Karpas-422 (cell line): ENCODE measurements at regions not wholly inside any gene's neighbourhood (a gene's known extent, or its start where the extent isn't known, plus 50 kb on each side); places are given as distances from the start of the nearest gene placed in this dataset.

Experiments used
- DNase-seq: peaks from one replicate; pipeline ENCODE4 v3.0.0-alpha.2; 2015
- H2AFZ ChIP-seq: fragments of 200-600 bp; sonication (generic); 2 replicates; pipeline ENCODE4 v1.6.1; 2014; ENCODE audit warnings: antibody characterized with exemption, low read length, mixed read lengths
- H3K27ac ChIP-seq: fragments of 200-600 bp; sonication (generic); 2 replicates; pipeline ENCODE4 v1.5.1; 2014; ENCODE audit warnings: mild to moderate bottlenecking, low read length, moderate library complexity
- H3K27me3 ChIP-seq: fragments of 200-600 bp; sonication (generic); 2 replicates; pipeline ENCODE4 v1.6.1; 2014; ENCODE audit warnings: low read length, mixed read lengths
- H3K36me3 ChIP-seq: fragments of 200-600 bp; sonication (generic); 2 replicates; pipeline ENCODE4 v1.6.1; 2014; ENCODE audit warnings: low read length, mixed read lengths; ENCODE audit not compliant: insufficient read depth
- H3K4me1 ChIP-seq: fragments of 200-600 bp; sonication (generic); 2 replicates; pipeline ENCODE4 v1.6.1; 2014; ENCODE audit warnings: mild to moderate bottlenecking, low read length, mixed read lengths
- H3K4me2 ChIP-seq: fragments of 200-600 bp; sonication (generic); 2 replicates; pipeline ENCODE4 v1.6.1; 2014; ENCODE audit warnings: low read length, low read depth, mild to moderate bottlenecking; ENCODE audit not compliant: poor library complexity, severe bottlenecking
- H3K4me3 ChIP-seq: fragments of 200-600 bp; sonication (generic); 2 replicates; pipeline ENCODE4 v1.5.1; 2014; ENCODE audit warnings: mild to moderate bottlenecking, antibody characterized with exemption, low read length, mixed read lengths
- H3K79me2 ChIP-seq: fragments of 200-600 bp; sonication (generic); 2 replicates; pipeline ENCODE4 v1.6.1; 2014; ENCODE audit warnings: mild to moderate bottlenecking, low read length, mixed read lengths
- H3K9ac ChIP-seq: fragments of 200-600 bp; sonication (generic); 2 replicates; pipeline ENCODE4 v1.6.0; 2014; ENCODE audit warnings: low read length
- H3K9me2 ChIP-seq: fragments of 200-600 bp; sonication (generic), shearing (Covaris generic); replicated peaks from 2 replicates; pipeline ENCODE4 v1.6.0; 2014; ENCODE audit warnings: mild to moderate bottlenecking, low read length, moderate library complexity; ENCODE audit not compliant: insufficient read depth
- H3K9me3 ChIP-seq: fragments of 300-700, 200-600 bp; sonication (generic); 2 replicates; pipeline ENCODE4 v1.6.1; 2014; ENCODE audit warnings: low read length, mixed read lengths
- H4K20me1 ChIP-seq: fragments of 200-600 bp; sonication (generic); 2 replicates; pipeline ENCODE4 v1.6.1; 2014; ENCODE audit warnings: mild to moderate bottlenecking, antibody characterized with exemption, low read length, low read depth; ENCODE audit not compliant: insufficient read depth

- Histone ChIP-seq H3K27ac (no peak overlapping the region), H3K4me1 (no peaks in the 10 kb centered on the region), H3K9ac (no peak overlapping the region), H3K9me3 (no peaks in the 10 kb centered on the region; the same call in 1 of the 2 replicates), H2AFZ (no peak overlapping the region), H3K36me3 (no peaks in the 10 kb centered on the region), H4K20me1 (no peaks in the 10 kb centered on the region), H3K9me2 (no peaks in the 10 kb centered on the region), H3K27me3 (no peaks in the 10 kb centered on the region), H3K4me2 (no peak overlapping the region), H3K79me2 (no peaks in the 10 kb centered on the region), H3K4me3 (no peak overlapping the region)
- DNase-seq = no peak
These were observed 898.5 kb upstream of the SEMA6A start for GRCh38 chr5:117473165-117473564.

GRCh38 chr5:117463881-117464570, 889.4 kb upstream of the SEMA6A start:
- no peak for DNase-seq
- H3K27me3 ChIP-seq = no peaks in the 10 kb centered on the region
- no peak overlapping the region for H3K4me2 ChIP-seq
- no peaks in the 10 kb centered on the region for H3K9me3 ChIP-seq
- no peak overlapping the region for H3K4me3 ChIP-seq
- H3K9ac ChIP-seq = no peak overlapping the region
- no peak overlapping the region for H2AFZ ChIP-seq
- H4K20me1 ChIP-seq = no peaks in the 10 kb centered on the region
- no peaks in the 10 kb centered on the region for H3K79me2 ChIP-seq
- no peaks in the 10 kb centered on the region for H3K4me1 ChIP-seq
- H3K9me2 ChIP-seq = no peaks in the 10 kb centered on the region
- H3K36me3 ChIP-seq = no peaks in the 10 kb centered on the region
- no peak overlapping the region for H3K27ac ChIP-seq

GRCh38 chr5:117461966-117462365, 887.3 kb upstream of the SEMA6A start:
- Histone ChIP-seq H3K9me3 (no peaks in the 10 kb centered on the region), H3K79me2 (no peaks in the 10 kb centered on the region), H3K4me1 (no peaks in the 10 kb centered on the region), H3K9me2 (no peaks in the 10 kb centered on the region), H3K4me3 (no peak overlapping the region), H3K4me2 (no peak overlapping the region), H4K20me1 (no peaks in the 10 kb centered on the region), H3K27ac (no peak overlapping the region), H2AFZ (no peak overlapping the region), H3K27me3 (no peaks in the 10 kb centered on the region), H3K9ac (no peak overlapping the region), H3K36me3 (no peaks in the 10 kb centered on the region)
- no peak for DNase-seq

- no peak overlapping the region for H3K4me2 ChIP-seq
- no peaks in the 10 kb centered on the region for H3K9me2 ChIP-seq
- no peaks in the 10 kb centered on the region for H3K4me1 ChIP-seq
- no peaks in the 10 kb centered on the region for H3K27me3 ChIP-seq
- H3K36me3 ChIP-seq = no peaks in the 10 kb centered on the region
- H4K20me1 ChIP-seq = no peaks in the 10 kb centered on the region
- no peak overlapping the region for H3K27ac ChIP-seq
- no peak for DNase-seq
- no peaks in the 10 kb centered on the region for H3K9me3 ChIP-seq
- H3K4me3 ChIP-seq = no peak overlapping the region
- H2AFZ ChIP-seq = no peak overlapping the region
- no peak overlapping the region for H3K9ac ChIP-seq
- no peaks in the 10 kb centered on the region for H3K79me2 ChIP-seq
These were observed 886.8 kb upstream of the SEMA6A start for GRCh38 chr5:117461403-117461802.

GRCh38 chr5:117457656-117458055, 883.0 kb upstream of the SEMA6A start:
- no peaks in the 10 kb centered on the region for H3K9me3 ChIP-seq
- no peak for DNase-seq

GRCh38 chr5:117456866-117457470, 882.3 kb upstream of the SEMA6A start:
- Histone ChIP-seq H3K27ac (no peak overlapping the region), H3K4me3 (no peak overlapping the region), H3K4me2 (no peak overlapping the region), H4K20me1 (no peaks in the 10 kb centered on the region), H3K9me3 (no peaks in the 10 kb centered on the region), H3K79me2 (no peaks in the 10 kb centered on the region), H3K4me1 (no peaks in the 10 kb centered on the region), H3K9me2 (no peaks in the 10 kb centered on the region), H3K27me3 (no peaks in the 10 kb centered on the region), H2AFZ (no peak overlapping the region), H3K36me3 (no peaks in the 10 kb centered on the region), H3K9ac (no peak overlapping the region)
- DNase-seq = no peak

More at GRCh38 chr5:117457656-117458055, 883.0 kb upstream of the SEMA6A start:
- Histone ChIP-seq H3K79me2 (no peaks in the 10 kb centered on the region), H2AFZ (no peak overlapping the region), H3K27ac (no peak overlapping the region), H3K9ac (no peak overlapping the region), H3K4me2 (no peak overlapping the region), H3K4me3 (no peak overlapping the region), H3K36me3 (no peaks in the 10 kb centered on the region), H3K9me2 (no peaks in the 10 kb centered on the region), H4K20me1 (no peaks in the 10 kb centered on the region), H3K27me3 (no peaks in the 10 kb centered on the region), H3K4me1 (no peaks in the 10 kb centered on the region)

GRCh38 chr5:117455236-117456233, 880.9 kb upstream of the SEMA6A start:
- H3K9ac ChIP-seq = no peak overlapping the region
- H3K4me2 ChIP-seq = no peak overlapping the region
- no peak for DNase-seq
- no peak overlapping the region for H2AFZ ChIP-seq
- no peaks in the 10 kb centered on the region for H3K27me3 ChIP-seq
- no peaks in the 10 kb centered on the region for H3K9me3 ChIP-seq
- H4K20me1 ChIP-seq = no peaks in the 10 kb centered on the region
- no peaks in the 10 kb centered on the region for H3K4me1 ChIP-seq
- no peaks in the 10 kb centered on the region for H3K36me3 ChIP-seq
- H3K9me2 ChIP-seq = no peaks in the 10 kb centered on the region
- H3K27ac ChIP-seq = no peak overlapping the region
- H3K79me2 ChIP-seq = no peaks in the 10 kb centered on the region
- no peak overlapping the region for H3K4me3 ChIP-seq

- Histone ChIP-seq H3K4me2 (no peak overlapping the region), H3K27me3 (no peaks in the 10 kb centered on the region), H3K9me2 (no peaks in the 10 kb centered on the region), H3K79me2 (no peaks in the 10 kb centered on the region), H3K9me3 (no peaks in the 10 kb centered on the region), H3K4me3 (no peak overlapping the region), H3K9ac (no peak overlapping the region), H4K20me1 (no peaks in the 10 kb centered on the region), H2AFZ (no peak overlapping the region), H3K4me1 (no peaks in the 10 kb centered on the region), H3K36me3 (no peaks in the 10 kb centered on the region), H3K27ac (no peak overlapping the region)
- DNase-seq = peak; percentile 83
These were observed 880.1 kb upstream of the SEMA6A start for GRCh38 chr5:117454716-117455212.
